DOHH2 (cell line): ENCODE measurements at regions not wholly inside any gene's neighbourhood (a gene's known extent, or its start where the extent isn't known, plus 50 kb on each side); places are given as distances from the start of the nearest gene placed in this dataset.

Source experiments
- EZH2phosphoT487 ChIP-seq: fragments of 200-600 bp; sonication (generic); IDR thresholded peaks from 2 replicates; pipeline ENCODE4 v1.6.1; 2017; ENCODE audit warnings: borderline replicate concordance, mild to moderate bottlenecking, antibody characterized with exemption, low read length, moderate library complexity, mixed read lengths
- TF ChIP-seq, protein P1 (sequence below): fragments of 200-600 bp; sonication (generic); IDR thresholded peaks from one replicate; pipeline ENCODE4 v1.5.1; 2014; ENCODE audit warnings: antibody characterized with exemption, mild to moderate bottlenecking, low read depth, low read length; ENCODE audit not compliant: poor library complexity, severe bottlenecking

DNA sequence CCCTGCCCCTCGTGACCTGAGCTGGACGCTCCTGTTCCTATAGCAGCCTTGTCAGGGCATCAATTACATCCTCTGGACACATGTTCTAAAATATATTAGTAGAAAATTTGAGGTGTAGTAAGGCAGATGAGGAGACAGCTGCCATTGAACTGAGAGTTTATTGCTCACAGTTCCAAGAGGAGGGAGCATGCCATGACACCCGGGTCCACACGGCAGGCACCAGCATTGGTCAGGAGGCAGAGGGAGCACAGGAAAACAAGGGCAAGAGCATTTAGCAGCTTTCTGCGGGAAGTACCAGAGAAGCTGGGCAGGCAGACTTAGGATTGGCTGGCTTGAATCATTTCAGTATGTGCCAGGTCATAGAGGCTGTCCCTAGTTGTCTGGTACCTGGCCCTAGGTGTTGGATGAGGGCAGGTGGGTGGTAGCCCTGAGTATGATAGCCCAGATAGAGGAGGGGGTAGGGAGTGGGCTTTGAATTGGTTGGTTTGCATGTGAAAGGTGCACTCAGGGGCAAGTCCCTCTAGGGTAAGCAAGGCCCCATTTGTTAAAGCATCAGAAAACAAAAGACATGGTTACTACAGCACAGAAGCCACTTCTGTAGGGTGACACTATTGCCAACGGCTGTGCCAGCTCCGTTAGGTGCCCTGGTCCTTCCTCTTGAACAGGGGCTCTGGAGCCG lies 223.6 kb upstream of the RAB4A start:
- TF ChIP-seq, protein P1, sequence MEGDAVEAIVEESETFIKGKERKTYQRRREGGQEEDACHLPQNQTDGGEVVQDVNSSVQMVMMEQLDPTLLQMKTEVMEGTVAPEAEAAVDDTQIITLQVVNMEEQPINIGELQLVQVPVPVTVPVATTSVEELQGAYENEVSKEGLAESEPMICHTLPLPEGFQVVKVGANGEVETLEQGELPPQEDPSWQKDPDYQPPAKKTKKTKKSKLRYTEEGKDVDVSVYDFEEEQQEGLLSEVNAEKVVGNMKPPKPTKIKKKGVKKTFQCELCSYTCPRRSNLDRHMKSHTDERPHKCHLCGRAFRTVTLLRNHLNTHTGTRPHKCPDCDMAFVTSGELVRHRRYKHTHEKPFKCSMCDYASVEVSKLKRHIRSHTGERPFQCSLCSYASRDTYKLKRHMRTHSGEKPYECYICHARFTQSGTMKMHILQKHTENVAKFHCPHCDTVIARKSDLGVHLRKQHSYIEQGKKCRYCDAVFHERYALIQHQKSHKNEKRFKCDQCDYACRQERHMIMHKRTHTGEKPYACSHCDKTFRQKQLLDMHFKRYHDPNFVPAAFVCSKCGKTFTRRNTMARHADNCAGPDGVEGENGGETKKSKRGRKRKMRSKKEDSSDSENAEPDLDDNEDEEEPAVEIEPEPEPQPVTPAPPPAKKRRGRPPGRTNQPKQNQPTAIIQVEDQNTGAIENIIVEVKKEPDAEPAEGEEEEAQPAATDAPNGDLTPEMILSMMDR = no peak
- no peak for TF ChIP-seq EZH2phosphoT487
